Dendritic cell treated with granulocyte-macrophage colony-stimulating factor and Interleukin-4, amounts not matched to agents 40 ng/mL and 50 ng/mL, for 4 days (primary cell): ENCODE measurements at regions not wholly inside any gene's neighbourhood (a gene's known extent, or its start where the extent isn't known, plus 50 kb on each side); places are given as distances from the start of the nearest gene placed in this dataset.
"Not testable (repeated sequence)": the region's sequence is repeated elsewhere in the genome, so short reads cannot be mapped to it uniquely, and the experiment has no call there.

Source experiments
- H3K27ac Mint-ChIP-seq: one replicate; pipeline ENCODE4 v1.8.0; 2022; ENCODE audit warnings: mild to moderate bottlenecking, mixed read lengths
- H3K27me3 Mint-ChIP-seq: one replicate; pipeline ENCODE4 v1.8.0; 2022; ENCODE audit warnings: mild to moderate bottlenecking, mixed read lengths
- H3K36me3 Mint-ChIP-seq: one replicate; pipeline ENCODE4 v1.8.0; 2022; ENCODE audit warnings: low read depth, mixed read lengths
- H3K4me1 Mint-ChIP-seq: one replicate; pipeline ENCODE4 v1.8.0; 2022; ENCODE audit warnings: low read depth, mixed read lengths
- H3K4me3 Mint-ChIP-seq: one replicate; pipeline ENCODE4 v1.8.0; 2022; ENCODE audit warnings: mild to moderate bottlenecking, moderate library complexity, mixed read lengths
- H3K9me3 Mint-ChIP-seq: one replicate; pipeline ENCODE4 v1.8.0; 2022; ENCODE audit warnings: mixed read lengths
- intact Hi-C: fragments of 100-400 bp; cut with micrococcal nuclease; formaldehyde crosslinking; loops from one replicate; pipeline ENCODE4 v1.15.0; 2022

- Mint-ChIP-seq H3K27me3 (no peaks in the 10 kb centered on the region), H3K36me3 (no peaks in the 10 kb centered on the region), H3K9me3 (peaks cover 9% of the 10 kb centered on the region), H3K27ac (no peak overlapping the region), H3K4me1 (no peaks in the 10 kb centered on the region), H3K4me3 (no peak overlapping the region)
- intact Hi-C loops, result no loop called here
These were observed 756.4 kb downstream of the KCNT2 start for GRCh38 chr1:195851804-195852203.

GRCh38 chr1:195851016-195851601, 757.1 kb downstream of the KCNT2 start:
- no peaks in the 10 kb centered on the region for H3K36me3 Mint-ChIP-seq
- H3K27me3 Mint-ChIP-seq, result no peaks in the 10 kb centered on the region
- no peak overlapping the region for H3K27ac Mint-ChIP-seq
- H3K4me1 Mint-ChIP-seq, result no peaks in the 10 kb centered on the region
- intact Hi-C loops, result no loop called here
- peaks cover 9% of the 10 kb centered on the region for H3K9me3 Mint-ChIP-seq
- no peak overlapping the region for H3K4me3 Mint-ChIP-seq

GRCh38 chr1:195849180-195849579, 759.1 kb downstream of the KCNT2 start:
- Mint-ChIP-seq H3K27me3 (no peaks in the 10 kb centered on the region), H3K4me3 (no peak overlapping the region), H3K4me1 (no peaks in the 10 kb centered on the region), H3K36me3 (no peaks in the 10 kb centered on the region), H3K9me3 (peaks cover 9% of the 10 kb centered on the region), H3K27ac (no peak overlapping the region)
- intact Hi-C loops, result no loop called here

- H3K27me3 Mint-ChIP-seq, intact Hi-C loops, H3K4me1 Mint-ChIP-seq: not testable (repeated sequence)
These were observed 760.0 kb downstream of the KCNT2 start for GRCh38 chr1:195847957-195848875.

GRCh38 chr1:195831789-195832188, 776.5 kb downstream of the KCNT2 start:
- no peaks in the 10 kb centered on the region for H3K4me1 Mint-ChIP-seq
- intact Hi-C loops, result no loop called here
- no peaks in the 10 kb centered on the region for H3K36me3 Mint-ChIP-seq
- H3K27ac Mint-ChIP-seq, result no peak overlapping the region
- no peak overlapping the region for H3K4me3 Mint-ChIP-seq
- H3K9me3 Mint-ChIP-seq, result no peaks in the 10 kb centered on the region
- H3K27me3 Mint-ChIP-seq, result no peaks in the 10 kb centered on the region

More at GRCh38 chr1:195847957-195848875, 760.0 kb downstream of the KCNT2 start:
- not testable (repeated sequence) for H3K27ac Mint-ChIP-seq, H3K9me3 Mint-ChIP-seq, H3K36me3 Mint-ChIP-seq, H3K4me3 Mint-ChIP-seq

GRCh38 chr1:195828325-195828724, 779.9 kb downstream of the KCNT2 start:
- intact Hi-C loops, result no loop called here
- Mint-ChIP-seq H3K36me3 (no peaks in the 10 kb centered on the region), H3K9me3 (no peaks in the 10 kb centered on the region), H3K4me1 (no peaks in the 10 kb centered on the region), H3K27ac (no peak overlapping the region), H3K4me3 (no peak overlapping the region), H3K27me3 (no peaks in the 10 kb centered on the region)

- H3K4me1 Mint-ChIP-seq, result no peaks in the 10 kb centered on the region
- H3K36me3 Mint-ChIP-seq, result no peaks in the 10 kb centered on the region
- no peak overlapping the region for H3K4me3 Mint-ChIP-seq
- H3K9me3 Mint-ChIP-seq, result peaks cover 21% of the 10 kb centered on the region
- H3K27me3 Mint-ChIP-seq, result no peaks in the 10 kb centered on the region
- no peak overlapping the region for H3K27ac Mint-ChIP-seq
- intact Hi-C loops, result no loop called here
These were observed 787.3 kb downstream of the KCNT2 start for GRCh38 chr1:195820925-195821324.

GRCh38 chr1:195806060-195806459, 802.2 kb downstream of the KCNT2 start:
- Mint-ChIP-seq H3K27ac (no peak overlapping the region), H3K36me3 (no peaks in the 10 kb centered on the region), H3K27me3 (no peaks in the 10 kb centered on the region), H3K4me3 (no peak overlapping the region), H3K9me3 (no peaks in the 10 kb centered on the region), H3K4me1 (no peaks in the 10 kb centered on the region)
- intact Hi-C loops, result no loop called here

GRCh38 chr1:195804547-195804946, 803.7 kb downstream of the KCNT2 start:
- Mint-ChIP-seq H3K4me3 (no peak overlapping the region), H3K27me3 (no peaks in the 10 kb centered on the region), H3K36me3 (no peaks in the 10 kb centered on the region), H3K9me3 (no peaks in the 10 kb centered on the region), H3K4me1 (no peaks in the 10 kb centered on the region), H3K27ac (no peak overlapping the region)
- intact Hi-C loops, result no loop called here

- intact Hi-C loops, result no loop called here
- no peaks in the 10 kb centered on the region for H3K9me3 Mint-ChIP-seq
- no peaks in the 10 kb centered on the region for H3K4me1 Mint-ChIP-seq
- H3K27ac Mint-ChIP-seq, result no peak overlapping the region
- no peaks in the 10 kb centered on the region for H3K36me3 Mint-ChIP-seq
- no peaks in the 10 kb centered on the region for H3K27me3 Mint-ChIP-seq
- no peak overlapping the region for H3K4me3 Mint-ChIP-seq
These were observed 809.2 kb downstream of the KCNT2 start for GRCh38 chr1:195799016-195799415.

- Mint-ChIP-seq H3K9me3 (no peaks in the 10 kb centered on the region), H3K4me3 (no peak overlapping the region), H3K4me1 (no peaks in the 10 kb centered on the region), H3K27me3 (no peaks in the 10 kb centered on the region), H3K27ac (no peak overlapping the region), H3K36me3 (no peaks in the 10 kb centered on the region)
- intact Hi-C loops, result no loop called here
These were observed 814.0 kb downstream of the KCNT2 start for GRCh38 chr1:195794225-195794624.

- H3K36me3 Mint-ChIP-seq, result no peaks in the 10 kb centered on the region
- no peaks in the 10 kb centered on the region for H3K9me3 Mint-ChIP-seq
- H3K27me3 Mint-ChIP-seq, result no peaks in the 10 kb centered on the region
- H3K4me3 Mint-ChIP-seq, result no peak overlapping the region
- H3K4me1 Mint-ChIP-seq, result no peaks in the 10 kb centered on the region
- no peak overlapping the region for H3K27ac Mint-ChIP-seq
- intact Hi-C loops, result no loop called here
These were observed 816.4 kb downstream of the KCNT2 start for GRCh38 chr1:195791796-195792195.

GRCh38 chr1:195790514-195791168, 817.6 kb downstream of the KCNT2 start:
- no peaks in the 10 kb centered on the region for H3K27me3 Mint-ChIP-seq
- no peaks in the 10 kb centered on the region for H3K9me3 Mint-ChIP-seq
- no peaks in the 10 kb centered on the region for H3K4me1 Mint-ChIP-seq
- no peak overlapping the region for H3K4me3 Mint-ChIP-seq
- intact Hi-C loops, result no loop called here
- H3K36me3 Mint-ChIP-seq, result no peaks in the 10 kb centered on the region
- no peak overlapping the region for H3K27ac Mint-ChIP-seq

- H3K4me1 Mint-ChIP-seq, result no peaks in the 10 kb centered on the region
- no peak overlapping the region for H3K4me3 Mint-ChIP-seq
- intact Hi-C loops, result no loop called here
- H3K27me3 Mint-ChIP-seq, result no peaks in the 10 kb centered on the region
- H3K9me3 Mint-ChIP-seq, result no peaks in the 10 kb centered on the region
- no peak overlapping the region for H3K27ac Mint-ChIP-seq
- no peaks in the 10 kb centered on the region for H3K36me3 Mint-ChIP-seq
These were observed 818.9 kb downstream of the KCNT2 start for GRCh38 chr1:195789321-195789720.
